Astrocyte (in vitro differentiated cells and primary cell): ENCODE measurements at regions not wholly inside any gene's neighbourhood (a gene's known extent, or its start where the extent isn't known, plus 50 kb on each side); places are given as distances from the start of the nearest gene placed in this dataset.

Experiments used
- EZH2 ChIP-seq: IDR thresholded peaks from 2 replicates; pipeline ENCODE4 v1.6.1; 2012; ENCODE audit warnings: mild to moderate bottlenecking, low read length, inconsistent platforms; ENCODE audit not compliant: insufficient read depth
- TF ChIP-seq, protein P1 (sequence below): IDR thresholded peaks from 2 replicates; pipeline ENCODE4 v1.5.1; 2011; ENCODE audit warnings: low read depth, mild to moderate bottlenecking, inconsistent platforms, low read length, moderate library complexity; ENCODE audit not compliant: insufficient read depth

- TF ChIP-seq, protein P1, sequence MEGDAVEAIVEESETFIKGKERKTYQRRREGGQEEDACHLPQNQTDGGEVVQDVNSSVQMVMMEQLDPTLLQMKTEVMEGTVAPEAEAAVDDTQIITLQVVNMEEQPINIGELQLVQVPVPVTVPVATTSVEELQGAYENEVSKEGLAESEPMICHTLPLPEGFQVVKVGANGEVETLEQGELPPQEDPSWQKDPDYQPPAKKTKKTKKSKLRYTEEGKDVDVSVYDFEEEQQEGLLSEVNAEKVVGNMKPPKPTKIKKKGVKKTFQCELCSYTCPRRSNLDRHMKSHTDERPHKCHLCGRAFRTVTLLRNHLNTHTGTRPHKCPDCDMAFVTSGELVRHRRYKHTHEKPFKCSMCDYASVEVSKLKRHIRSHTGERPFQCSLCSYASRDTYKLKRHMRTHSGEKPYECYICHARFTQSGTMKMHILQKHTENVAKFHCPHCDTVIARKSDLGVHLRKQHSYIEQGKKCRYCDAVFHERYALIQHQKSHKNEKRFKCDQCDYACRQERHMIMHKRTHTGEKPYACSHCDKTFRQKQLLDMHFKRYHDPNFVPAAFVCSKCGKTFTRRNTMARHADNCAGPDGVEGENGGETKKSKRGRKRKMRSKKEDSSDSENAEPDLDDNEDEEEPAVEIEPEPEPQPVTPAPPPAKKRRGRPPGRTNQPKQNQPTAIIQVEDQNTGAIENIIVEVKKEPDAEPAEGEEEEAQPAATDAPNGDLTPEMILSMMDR, result no peak
- TF ChIP-seq EZH2, result no peak
Measured at GRCh38 chr22:48407256-48407955, 1420.3 kb downstream of the BRD1 start.
